ENCODE measurements at regions not wholly inside any gene's neighbourhood (a gene's known extent, or its start where the extent isn't known, plus 50 kb on each side); places are given as distances from the start of the nearest gene placed in this dataset.

- no peak overlapping the region for H3K56ac ChIP-seq (replicated peaks; ENCODE audit: insufficient read length, low read depth, low read length)
- no peaks in the 10 kb centered on the region for H4K20me1 ChIP-seq (replicated peaks in 1 of 2; ENCODE audit: control insufficient read depth in 1 of 2, insufficient read depth in 2 of 2, low read length in 2 of 2)
- H2BK15ac ChIP-seq (ENCODE audit: low read length) = no peak overlapping the region
- POLR2A ChIA-PET (ENCODE audit: partially characterized antibody) = no interaction called here
- WGBS, 2 experiments (ENCODE audit: extremely low coverage in 1 of 2, insufficient coverage in 1 of 2, insufficient read length in 1 of 2, insufficient replicate concordance in 2 of 2, low coverage in 1 of 2, low lambda C conversion rate in 2 of 2, missing lambda C conversion rate in 1 of 2) = 77% methylated on average over 6 of the region's 6 CpGs; no CpG with 5 or more reads in 1 of the 2 experiments
- FAIRE-seq = no peak
- H2BK12ac ChIP-seq (ENCODE audit: low read depth, low read length) = no peak overlapping the region
- no peak overlapping the region for H4K91ac ChIP-seq (replicated peaks; ENCODE audit: insufficient read length, low read length)
- H3K18ac ChIP-seq (ENCODE audit: extremely low read depth, low read length) = no peak overlapping the region
- no peaks in the 10 kb centered on the region for H3K27me3 ChIP-seq (replicated peaks in 1 of 4; ENCODE audit: control insufficient read depth in 3 of 4, extremely low read depth in 1 of 4, insufficient read depth in 3 of 4, low read length in 3 of 4)
- no peak overlapping the region for H3K23ac ChIP-seq (ENCODE audit: insufficient read length)
- peaks cover 0 to 6% (median 0%) of the 10 kb centered on the region in 4 experiments; a peak in 1 of 7 replicates for H3K4me1 ChIP-seq (replicated peaks in 1 of 4; ENCODE audit: control insufficient read depth in 3 of 4, insufficient read depth in 4 of 4, low read length in 3 of 4)
- DNase-seq (ENCODE audit: low read depth in 1 of 2, low spot score in 2 of 2) = no peak
- H2AFZ ChIP-seq (ENCODE audit: low read length) = no peak overlapping the region
- H3K36me3 ChIP-seq (ENCODE audit: control insufficient read depth in 2 of 4, insufficient read depth in 4 of 4, low read length in 3 of 4) = no peaks in the 10 kb centered on the region
- no peak overlapping the region for H2BK120ac ChIP-seq (replicated peaks; ENCODE audit: low read depth, low read length)
- H2AK5ac ChIP-seq (ENCODE audit: low read depth, low read length) = no peak overlapping the region
- H2BK5ac ChIP-seq (ENCODE audit: low read depth, low read length) = no peak overlapping the region
- H2BK20ac ChIP-seq (ENCODE audit: low read length) = no peak overlapping the region
- no peak overlapping the region for H4K5ac ChIP-seq (ENCODE audit: insufficient read length, low read depth, low read length)
- no peak overlapping the region for H3K4me2 ChIP-seq (ENCODE audit: insufficient read depth in 1 of 2, low read depth in 2 of 2, low read length in 2 of 2)
- H3K4ac ChIP-seq (replicated peaks; ENCODE audit: insufficient read length, low read depth, low read length) = no peak overlapping the region
- H3K4me3 ChIP-seq (ENCODE audit: extremely low read depth in 1 of 4, insufficient read depth in 2 of 4, low read depth in 3 of 4, low read length in 4 of 4) = no peak overlapping the region
- H3K23me2 ChIP-seq (ENCODE audit: low read depth, low read length) = no peaks in the 10 kb centered on the region
- no peaks in the 10 kb centered on the region for H3K79me2 ChIP-seq (ENCODE audit: control insufficient read depth in 1 of 2, insufficient read depth in 2 of 2, low read length in 2 of 2)
- CTCF ChIA-PET (ENCODE audit: partially characterized antibody) = no interaction called here
- no peak overlapping the region for H3K9ac ChIP-seq (replicated peaks in 1 of 4; ENCODE audit: extremely low read depth in 1 of 4, low read depth in 3 of 4, low read length in 3 of 4)
- no peak overlapping the region for H3K27ac ChIP-seq (ENCODE audit: low read depth, low read length)
- no peaks in the 10 kb centered on the region for H3K79me1 ChIP-seq (ENCODE audit: low read depth, low read length)
- no peak overlapping the region for H4K8ac ChIP-seq (ENCODE audit: extremely low read depth, insufficient read depth, low read length)
- no peak overlapping the region for H3K14ac ChIP-seq (ENCODE audit: insufficient read length)
- H3K9me3 ChIP-seq (ENCODE audit: insufficient read depth in 2 of 2, low read depth in 1 of 2, low read length in 1 of 2) = no peaks in the 10 kb centered on the region
- TF ChIP-seq SP2 (IDR thresholded peaks at IDR 0.05; ENCODE audit: low read length) (no peak), PHF8 (conservative IDR thresholded peaks at IDR 0.05; ENCODE audit: low read depth, low read length) (no peak), CBX8 (IDR thresholded peaks at IDR 0.05; ENCODE audit: borderline replicate concordance, low read depth, low read length) (no peak), SRF (IDR thresholded peaks at IDR 0.05; ENCODE audit: low read depth, low read length) (no peak), POLR2AphosphoS5 (IDR thresholded peaks at IDR 0.05; ENCODE audit: low read depth, low read length) (no peak), ATF3 (IDR thresholded peaks at IDR 0.05; ENCODE audit: insufficient read depth, low read depth, low read length) (no peak), CHD2 (IDR thresholded peaks at IDR 0.05; ENCODE audit: low read length) (no peak)
These were observed 603.1 kb upstream of the PCDH15 start for GRCh38 chr10:55404094-55404493.

Measured in H1 (cell line).